HG02870 (cell line): ENCODE measurements at regions not wholly inside any gene's neighbourhood (a gene's known extent, or its start where the extent isn't known, plus 50 kb on each side); places are given as distances from the start of the nearest gene placed in this dataset.

Experiments used
- ATAC-seq: cut with Tn5 transposase; IDR thresholded peaks from one replicate; pipeline ENCODE4 v1.9.1; 2021; ENCODE audit warnings: mild to moderate bottlenecking, moderate library complexity; ENCODE audit not compliant: unreplicated experiment

- no peak for ATAC-seq
Measured at GRCh38 chr6:113616701-113617274, 240.4 kb upstream of the MARCKS start.

DNA sequence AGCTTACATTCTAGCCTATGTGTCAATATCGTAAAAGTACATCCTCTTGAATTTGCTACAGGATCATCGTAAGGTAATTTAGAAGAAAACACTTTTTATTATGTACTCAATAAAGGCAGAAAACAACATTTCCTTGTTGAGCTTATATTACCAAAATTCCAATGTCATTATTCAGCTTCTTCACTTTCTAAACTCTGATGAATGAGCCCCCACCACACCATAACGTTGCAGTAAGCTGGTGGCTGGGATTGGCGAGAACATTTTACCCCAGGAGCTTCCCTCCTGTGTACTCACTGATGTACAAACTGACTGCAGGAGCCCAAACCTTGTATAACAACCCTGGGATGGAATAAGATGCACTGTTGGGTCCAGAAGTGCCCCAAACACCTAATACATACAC lies 238.1 kb upstream of the MARCKS start:
- no peak for ATAC-seq

GRCh38 chr6:113620386-113620785 lies 236.8 kb upstream of the MARCKS start:
- ATAC-seq: no peak

DNA sequence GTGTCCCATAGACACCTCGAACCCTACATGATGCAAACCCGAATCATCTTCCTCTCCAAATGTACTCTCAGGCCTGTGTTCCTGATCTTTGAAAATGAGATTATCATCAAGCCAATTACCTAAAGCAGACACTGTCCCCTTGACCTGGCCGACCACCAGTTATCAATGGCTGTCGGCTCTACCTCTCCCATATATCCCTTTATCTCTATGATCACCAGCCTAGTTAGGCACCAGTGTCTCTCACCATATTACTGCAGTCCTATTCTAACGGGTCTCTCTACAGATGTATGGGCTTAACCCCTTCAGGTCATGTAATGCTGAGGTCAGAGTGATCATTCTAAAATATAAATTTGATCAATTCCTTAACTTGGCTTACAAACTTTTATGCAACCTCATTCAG lies 234.9 kb upstream of the MARCKS start:
- no peak for ATAC-seq

- ATAC-seq: no peak
Measured at GRCh38 chr6:113623129-113623528, 234.0 kb upstream of the MARCKS start.

DNA sequence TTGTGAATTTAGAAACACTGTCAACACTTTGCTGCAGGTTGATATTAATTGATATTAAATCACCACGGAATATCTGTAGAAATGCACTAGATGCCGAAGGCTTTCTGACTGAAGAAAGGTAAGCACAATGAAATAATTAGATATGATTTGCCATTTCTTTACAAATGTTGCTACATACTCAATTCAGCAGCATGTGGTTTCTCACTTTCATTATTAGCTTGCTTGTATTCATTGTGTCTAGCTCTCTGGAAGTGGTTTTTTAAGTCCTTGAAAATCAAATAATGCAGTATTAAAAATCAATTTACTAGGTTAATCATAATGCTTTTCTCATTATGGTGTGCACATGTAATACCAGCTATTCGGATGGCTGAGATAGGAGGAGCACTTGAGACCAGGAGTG lies 231.3 kb upstream of the MARCKS start:
- peak; percentile 46 for ATAC-seq

DNA sequence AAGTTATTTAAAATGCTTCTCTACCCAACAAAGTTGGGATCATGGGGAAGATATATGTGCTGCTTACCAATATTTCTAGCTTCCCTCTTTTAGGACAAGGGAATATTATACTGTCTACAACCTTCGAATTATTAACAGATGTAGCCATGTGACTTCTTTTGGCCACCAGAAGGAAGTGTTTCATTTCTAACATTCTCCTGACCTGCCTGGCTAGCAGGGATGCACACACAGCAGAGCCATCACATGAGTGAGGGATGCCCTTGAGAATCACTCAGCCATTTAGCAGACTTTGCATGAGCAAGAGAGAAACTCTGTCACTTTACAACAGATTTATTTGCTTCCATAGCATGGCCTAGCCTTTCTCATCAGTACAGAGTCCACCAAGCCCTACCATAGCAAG lies 230.7 kb upstream of the MARCKS start:
- ATAC-seq: peak; percentile 17

- ATAC-seq: peak; percentile 23
Measured at GRCh38 chr6:113627480-113627879, 229.7 kb upstream of the MARCKS start.

- no peak for ATAC-seq
Measured at GRCh38 chr6:113629256-113629655, 227.9 kb upstream of the MARCKS start.

- ATAC-seq: no peak
Measured at GRCh38 chr6:113629975-113630737, 227.0 kb upstream of the MARCKS start.

- peak; percentile 53 for ATAC-seq
Measured at GRCh38 chr6:113630738-113631535, 226.2 kb upstream of the MARCKS start.

- no peak for ATAC-seq
Measured at GRCh38 chr6:113631666-113632065, 225.5 kb upstream of the MARCKS start.

DNA sequence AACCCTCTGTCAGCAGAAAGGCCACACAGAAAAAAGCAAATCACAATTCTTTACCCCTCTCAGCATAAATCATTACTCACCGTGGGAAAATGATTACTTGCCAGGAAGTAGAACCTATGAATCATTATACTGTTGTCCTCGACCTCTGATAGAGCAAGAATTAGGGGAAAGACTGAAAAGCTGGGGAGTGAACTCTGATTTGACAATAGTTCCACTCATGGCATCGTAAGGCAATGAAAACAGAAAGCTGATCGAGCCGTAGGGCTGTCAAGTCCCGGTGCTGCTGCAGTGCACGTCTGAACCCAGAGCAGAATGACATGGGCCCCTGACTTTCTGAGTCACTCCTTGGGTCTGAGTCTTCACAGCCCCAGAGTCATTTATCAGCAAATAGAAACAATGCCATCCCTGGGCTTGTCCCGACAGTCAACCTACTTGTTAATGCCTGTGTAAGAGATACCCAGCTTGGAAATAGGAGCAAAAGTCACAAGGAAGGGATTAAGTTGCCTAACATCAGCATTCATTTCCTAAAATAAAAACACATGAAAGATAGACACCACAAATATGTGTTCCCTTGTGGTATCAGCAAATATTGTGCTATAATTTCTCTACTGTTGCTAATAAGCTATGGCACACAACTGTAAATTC lies 224.8 kb upstream of the MARCKS start:
- ATAC-seq: peak; percentile 27

DNA sequence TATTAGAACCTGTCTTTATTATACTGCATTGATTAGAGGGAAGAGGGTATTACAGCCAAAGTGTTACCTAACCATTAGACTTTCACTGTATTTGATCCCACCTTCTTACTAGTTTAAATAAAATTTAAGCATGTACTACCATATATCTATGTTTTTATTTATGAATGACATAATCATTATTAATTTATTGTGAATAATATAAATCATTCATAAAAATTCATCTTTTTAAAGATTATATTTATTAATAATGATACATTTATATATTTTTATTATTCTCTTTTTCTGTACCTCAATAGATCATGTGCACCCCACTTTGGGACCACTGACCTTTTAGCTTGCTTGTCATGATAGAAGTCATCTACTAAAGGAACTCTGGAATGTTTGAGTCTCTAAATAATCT lies 223.5 kb upstream of the MARCKS start:
- no peak for ATAC-seq

GRCh38 chr6:113634352-113635163 lies 222.6 kb upstream of the MARCKS start:
- peak; percentile 21 for ATAC-seq

DNA sequence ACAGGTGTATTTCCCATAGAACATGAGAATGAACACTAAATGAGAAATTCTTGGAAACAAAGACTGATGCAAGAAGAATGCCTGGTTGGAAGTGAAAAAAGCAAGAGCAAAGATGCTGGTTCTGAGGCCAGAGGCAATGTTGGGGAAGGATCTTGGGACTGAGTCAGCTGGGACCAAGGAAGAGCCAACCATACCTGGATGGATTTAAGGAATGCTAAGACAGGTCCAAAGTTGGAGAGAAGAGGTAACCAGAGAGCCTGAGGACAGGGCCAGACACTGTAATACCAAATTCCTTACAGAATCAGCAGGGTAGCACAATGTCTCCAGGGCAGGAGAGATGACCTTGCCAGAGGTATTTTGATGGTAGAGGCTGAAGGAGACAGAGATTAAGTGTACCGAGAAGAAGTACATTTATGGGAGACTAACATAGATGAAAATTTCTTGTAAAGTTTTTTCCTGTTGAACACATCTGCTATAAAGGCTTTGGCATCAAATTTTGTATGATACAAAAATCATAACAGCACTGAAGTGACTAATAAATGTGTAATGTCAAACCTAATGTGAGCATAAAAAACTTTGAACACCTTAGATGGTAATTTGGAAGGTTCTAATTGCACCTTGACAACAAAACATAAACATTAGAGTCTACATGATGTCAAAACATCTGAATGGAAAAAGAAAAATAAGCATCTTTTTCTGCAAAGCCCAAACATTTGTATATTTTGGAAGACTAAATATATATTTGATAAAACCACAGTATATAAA lies 221.7 kb upstream of the MARCKS start:
- ATAC-seq: no peak

DNA sequence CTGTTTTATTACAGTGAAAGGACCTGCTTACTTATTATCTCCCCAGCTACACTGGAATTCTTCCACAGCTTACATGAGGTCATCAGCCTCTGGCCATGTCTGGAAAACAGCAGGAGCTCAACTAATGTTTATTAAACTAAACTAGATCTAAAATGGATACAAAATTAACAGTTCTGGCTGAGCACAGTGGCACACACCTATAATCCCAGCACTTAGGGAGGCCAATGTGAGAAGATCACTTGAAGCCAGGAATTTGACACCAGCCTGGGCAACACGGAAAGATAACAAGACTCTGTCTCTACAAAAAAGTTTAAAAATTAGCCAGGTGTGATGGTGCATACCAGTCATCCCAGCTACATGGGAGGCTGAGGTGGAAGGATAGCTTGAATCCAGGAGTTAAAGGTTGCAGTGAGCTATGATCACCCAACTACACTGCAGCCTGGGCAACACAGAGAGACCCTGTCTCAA lies 220.8 kb upstream of the MARCKS start:
- ATAC-seq: no peak

- no peak for ATAC-seq
Measured at GRCh38 chr6:113640051-113640450, 217.1 kb upstream of the MARCKS start.

DNA sequence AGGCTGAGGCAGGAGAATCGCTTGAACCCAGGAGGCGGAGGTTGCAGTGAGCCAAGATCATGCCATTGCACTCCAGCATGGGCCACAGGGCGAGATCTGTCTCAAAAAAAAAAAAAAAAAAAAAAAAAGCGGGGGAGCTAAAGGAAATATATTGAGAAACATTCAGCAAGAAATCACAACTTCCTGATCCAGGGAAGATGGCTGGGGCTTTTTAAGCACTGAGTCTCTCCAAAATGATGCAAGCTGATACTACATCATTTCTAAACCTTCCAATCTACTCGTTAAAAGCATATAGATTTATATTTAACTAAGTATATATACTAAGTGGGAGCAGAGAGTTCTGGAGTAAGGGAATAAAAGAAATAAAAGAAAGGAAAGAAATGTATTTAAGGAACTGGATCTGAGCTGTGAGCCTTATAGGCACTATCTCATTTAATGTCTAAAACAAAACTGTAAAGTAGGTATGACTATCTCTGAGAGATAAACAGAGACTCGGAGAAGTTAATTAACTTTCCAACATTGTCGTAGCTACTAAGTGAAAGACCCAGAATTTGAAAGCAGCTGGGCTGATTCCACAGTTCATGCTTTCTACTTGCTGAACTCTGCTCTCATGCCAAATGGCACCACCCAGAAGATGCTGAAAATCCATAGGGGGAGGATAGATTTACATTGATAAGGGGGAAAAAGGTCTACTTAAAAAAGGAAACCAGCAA lies 215.0 kb upstream of the MARCKS start:
- ATAC-seq: no peak
